WTC11 (cell line): ENCODE measurements at regions not wholly inside any gene's neighbourhood (a gene's known extent, or its start where the extent isn't known, plus 50 kb on each side); places are given as distances from the start of the nearest gene placed in this dataset.
"Not testable (repeated sequence)": the region's sequence is repeated elsewhere in the genome, so short reads cannot be mapped to it uniquely, and the experiment has no call there.

Source experiments
- ATAC-seq: fragments of 200-7000 bp; cut with Tn5 transposase; 2 replicates; pipeline ENCODE4 v1.10.0; 2021; ENCODE audit warnings: mild to moderate bottlenecking, moderate library complexity
- CTCF ChIA-PET: fragments of 300-600 bp; sonication (Branson Sonifier 250); formaldehyde crosslinking; loops from one replicate; lab custom pipeline; 2021; ENCODE audit warnings: antibody characterized with exemption; lab: Charles Lee
- POLR2A ChIA-PET: fragments of 350-600 bp; sonication (Branson Sonifier 250); formaldehyde crosslinking; loops from one replicate; lab custom pipeline; 2021; ENCODE audit warnings: antibody characterized with exemption; lab: Charles Lee
- DNase-seq: peaks from one replicate; pipeline ENCODE4 v3.0.0; 2021; ENCODE audit warnings: low spot score
- H3K27ac Mint-ChIP-seq: 2 replicates; pipeline ENCODE4 v1.8.0; 2021; ENCODE audit warnings: mixed read lengths
- H3K27me3 Mint-ChIP-seq: 2 replicates; pipeline ENCODE4 v1.8.0; 2021; ENCODE audit warnings: low read depth, mild to moderate bottlenecking, moderate library complexity, mixed read lengths
- H3K36me3 Mint-ChIP-seq: 2 replicates; pipeline ENCODE4 v1.8.0; 2021; ENCODE audit warnings: mixed read lengths
- H3K4me1 Mint-ChIP-seq: 2 replicates; pipeline ENCODE4 v1.8.0; 2022; ENCODE audit warnings: mixed read lengths
- H3K4me3 Mint-ChIP-seq: 2 replicates; pipeline ENCODE4 v1.8.0; 2021; ENCODE audit warnings: mild to moderate bottlenecking, moderate library complexity, mixed read lengths
- H3K9me3 Mint-ChIP-seq: 2 replicates; pipeline ENCODE4 v1.8.0; 2021; ENCODE audit warnings: mixed read lengths
- EMX1 ChIP-seq: fragments of 250-450 bp; sonication (Bioruptor Pico); IDR thresholded peaks from 2 replicates; pipeline ENCODE4 v1.8.0; 2021; ENCODE audit warnings: mild to moderate bottlenecking
- ESRRA ChIP-seq: sonication (generic); formaldehyde crosslinking; IDR thresholded peaks from 2 replicates; pipeline ENCODE4 v1.8.1; 2022; ENCODE audit warnings: mild to moderate bottlenecking, missing genetic modification reagents, borderline replicate concordance
- GRHL2 ChIP-seq: fragments of 250-450 bp; sonication (Bioruptor Pico); IDR thresholded peaks from 2 replicates; pipeline ENCODE4 v1.8.0; 2022; ENCODE audit warnings: mild to moderate bottlenecking, moderate library complexity; ENCODE audit not compliant: insufficient replicate concordance, severe bottlenecking
- HMGA2 ChIP-seq: fragments of 250-450 bp; sonication (Bioruptor Pico); IDR thresholded peaks from 2 replicates; pipeline ENCODE4 v1.4.0; 2021; ENCODE audit warnings: mild to moderate bottlenecking, moderate library complexity
- RELA ChIP-seq: sonication (generic); formaldehyde crosslinking; IDR thresholded peaks from 2 replicates; pipeline ENCODE4 v1.8.1; 2022; ENCODE audit warnings: missing genetic modification reagents, mild to moderate bottlenecking, borderline replicate concordance
- TF ChIP-seq, protein P1 (sequence below): sonication (generic); formaldehyde crosslinking; IDR thresholded peaks from 2 replicates; pipeline ENCODE4 v1.8.0; 2022; ENCODE audit warnings: mild to moderate bottlenecking, missing genetic modification reagents
- TF ChIP-seq, protein P2 (sequence below): sonication (generic); formaldehyde crosslinking; IDR thresholded peaks from 2 replicates; pipeline ENCODE4 v1.8.0; 2022; ENCODE audit warnings: mild to moderate bottlenecking, missing genetic modification reagents
- TF ChIP-seq, protein P3 (sequence below): sonication (generic); formaldehyde crosslinking; IDR thresholded peaks from 2 replicates; pipeline ENCODE4 v1.8.0; 2022; ENCODE audit warnings: mild to moderate bottlenecking, missing genetic modification reagents
- TF ChIP-seq, protein P4 (sequence below): sonication (generic); formaldehyde crosslinking; IDR thresholded peaks from 2 replicates; pipeline ENCODE4 v1.8.1; 2023; ENCODE audit warnings: mild to moderate bottlenecking, missing genetic modification reagents, moderate library complexity
- TF ChIP-seq, protein P5 (sequence below): sonication (generic); formaldehyde crosslinking; IDR thresholded peaks from 2 replicates; pipeline ENCODE4 v1.8.0; 2022; ENCODE audit warnings: mild to moderate bottlenecking, missing genetic modification reagents
- TF ChIP-seq, protein P6 (sequence below): sonication (generic); formaldehyde crosslinking; IDR thresholded peaks from 2 replicates; pipeline ENCODE4 v1.8.0; 2023; ENCODE audit warnings: missing genetic modification reagents, mild to moderate bottlenecking, borderline replicate concordance

DNA sequence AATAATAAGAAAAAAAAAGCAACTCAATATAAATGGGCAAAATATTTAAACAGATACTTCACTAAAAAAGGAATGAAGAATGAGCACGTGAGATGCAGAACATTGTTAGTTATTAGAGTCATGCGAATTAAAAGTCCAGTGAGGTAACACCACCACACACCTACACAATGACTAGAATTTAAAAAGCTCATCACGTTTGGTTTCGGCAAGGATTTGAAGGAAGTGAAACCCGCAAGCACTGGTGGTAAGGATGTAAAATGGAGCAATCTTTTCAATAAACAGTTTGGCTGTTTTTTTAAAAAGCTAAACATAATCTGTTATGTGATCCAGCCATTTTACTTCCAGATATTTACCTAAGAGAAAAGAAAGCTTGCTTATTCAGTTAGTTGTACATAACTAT is 1181.6 kb upstream of the CELF4 start:
- Mint-ChIP-seq H3K27ac (no peak overlapping the region), H3K27me3 (no peaks in the 10 kb centered on the region), H3K4me3 (no peak overlapping the region), H3K4me1 (peaks cover 3% of the 10 kb centered on the region; the same call in 1 of the 2 replicates), H3K36me3 (no peaks in the 10 kb centered on the region), H3K9me3 (no peaks in the 10 kb centered on the region)
- ATAC-seq: no peak
- ChIA-PET POLR2A (no interaction called here), CTCF (no interaction called here)
- no peak for DNase-seq
- TF ChIP-seq RELA (no peak), GRHL2 (CRISPR knock-in tag) (no peak), EMX1 (CRISPR knock-in tag) (no peak)
- TF ChIP-seq, protein P1, sequence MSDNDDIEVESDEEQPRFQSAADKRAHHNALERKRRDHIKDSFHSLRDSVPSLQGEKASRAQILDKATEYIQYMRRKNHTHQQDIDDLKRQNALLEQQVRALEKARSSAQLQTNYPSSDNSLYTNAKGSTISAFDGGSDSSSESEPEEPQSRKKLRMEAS (CRISPR knock-in tag): no peak

DNA sequence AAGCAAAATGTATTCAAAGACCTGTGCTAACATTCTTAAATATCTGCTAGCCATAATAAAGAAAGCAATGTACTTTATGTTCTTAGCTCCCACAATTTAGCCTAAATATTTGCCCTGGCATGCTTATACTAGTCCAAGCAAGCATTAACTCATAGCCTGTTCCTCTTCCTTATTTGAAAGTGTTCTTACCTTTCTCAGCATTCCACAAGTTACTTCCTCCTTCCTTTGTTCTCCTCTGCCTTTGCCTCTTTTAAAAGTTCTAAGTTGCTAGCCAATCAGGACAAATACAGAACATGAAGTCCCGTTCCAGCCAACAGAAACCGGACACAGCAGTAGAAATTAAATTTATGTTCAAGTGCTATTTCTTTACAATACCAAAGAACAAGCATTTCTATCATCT is 1154.6 kb upstream of the CELF4 start:
- H3K4me3 Mint-ChIP-seq, H3K36me3 Mint-ChIP-seq, H3K4me1 Mint-ChIP-seq, POLR2A ChIA-PET, H3K27ac Mint-ChIP-seq, CTCF ChIA-PET, DNase-seq, H3K27me3 Mint-ChIP-seq, ATAC-seq: not testable (repeated sequence)
- H3K9me3 Mint-ChIP-seq: peaks cover 18% of the 10 kb centered on the region

DNA sequence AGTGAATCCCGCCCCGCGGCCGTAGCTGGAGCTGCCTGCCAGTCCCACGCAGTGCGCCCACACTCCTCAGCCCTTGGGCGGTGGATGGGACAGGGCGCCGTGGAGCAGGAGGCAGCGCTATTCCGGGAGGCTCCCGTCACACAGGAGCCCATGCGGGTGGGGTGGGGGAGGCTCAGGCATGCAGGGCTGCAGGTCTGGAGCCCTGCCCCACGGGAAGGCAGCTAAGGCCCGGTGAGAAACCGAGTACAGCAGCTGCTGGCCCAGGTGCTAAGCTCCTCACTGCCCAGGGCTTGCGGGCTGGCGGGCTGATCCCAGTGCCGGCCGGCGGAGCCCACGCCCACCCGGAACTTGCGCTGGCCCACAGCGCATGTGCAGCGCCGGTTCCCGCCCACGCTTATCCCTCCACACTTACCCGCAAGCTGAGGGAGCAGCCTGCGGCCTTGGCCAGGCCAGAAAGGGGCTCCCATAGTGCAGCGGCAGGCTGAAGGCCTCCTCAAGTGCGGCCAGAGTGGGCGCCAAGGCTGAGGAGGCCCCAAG is 1152.8 kb upstream of the CELF4 start:
- peaks cover 18% of the 10 kb centered on the region for H3K9me3 Mint-ChIP-seq
- CTCF ChIA-PET: no interaction called here

DNA sequence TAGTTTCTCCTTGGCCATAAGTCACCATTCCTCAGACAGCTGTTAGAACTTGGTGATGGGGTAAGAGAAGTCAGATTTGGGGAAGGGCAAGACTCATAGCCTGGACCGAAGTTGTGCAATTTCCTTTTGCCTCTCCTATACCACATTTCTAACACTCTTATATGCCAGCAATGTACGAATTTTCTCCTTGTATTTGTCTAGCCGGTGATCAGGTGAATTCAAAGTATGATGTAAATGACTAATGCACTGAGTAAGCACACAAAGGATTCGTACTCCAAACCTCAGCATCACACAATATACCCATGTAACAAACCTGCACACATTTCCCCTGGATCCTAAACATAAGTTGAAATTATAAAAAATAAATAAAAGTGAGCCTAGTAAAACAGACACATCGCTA is 1143.5 kb upstream of the CELF4 start:
- CTCF ChIA-PET: no interaction called here
- no peaks in the 10 kb centered on the region for H3K4me1 Mint-ChIP-seq
- H3K27me3 Mint-ChIP-seq: no peaks in the 10 kb centered on the region
- TF ChIP-seq, protein P1 (CRISPR knock-in tag): no peak
- TF ChIP-seq, protein P2, sequence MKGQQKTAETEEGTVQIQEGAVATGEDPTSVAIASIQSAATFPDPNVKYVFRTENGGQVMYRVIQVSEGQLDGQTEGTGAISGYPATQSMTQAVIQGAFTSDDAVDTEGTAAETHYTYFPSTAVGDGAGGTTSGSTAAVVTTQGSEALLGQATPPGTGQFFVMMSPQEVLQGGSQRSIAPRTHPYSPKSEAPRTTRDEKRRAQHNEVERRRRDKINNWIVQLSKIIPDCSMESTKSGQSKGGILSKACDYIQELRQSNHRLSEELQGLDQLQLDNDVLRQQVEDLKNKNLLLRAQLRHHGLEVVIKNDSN (CRISPR knock-in tag): no peak
- TF ChIP-seq, protein P3, sequence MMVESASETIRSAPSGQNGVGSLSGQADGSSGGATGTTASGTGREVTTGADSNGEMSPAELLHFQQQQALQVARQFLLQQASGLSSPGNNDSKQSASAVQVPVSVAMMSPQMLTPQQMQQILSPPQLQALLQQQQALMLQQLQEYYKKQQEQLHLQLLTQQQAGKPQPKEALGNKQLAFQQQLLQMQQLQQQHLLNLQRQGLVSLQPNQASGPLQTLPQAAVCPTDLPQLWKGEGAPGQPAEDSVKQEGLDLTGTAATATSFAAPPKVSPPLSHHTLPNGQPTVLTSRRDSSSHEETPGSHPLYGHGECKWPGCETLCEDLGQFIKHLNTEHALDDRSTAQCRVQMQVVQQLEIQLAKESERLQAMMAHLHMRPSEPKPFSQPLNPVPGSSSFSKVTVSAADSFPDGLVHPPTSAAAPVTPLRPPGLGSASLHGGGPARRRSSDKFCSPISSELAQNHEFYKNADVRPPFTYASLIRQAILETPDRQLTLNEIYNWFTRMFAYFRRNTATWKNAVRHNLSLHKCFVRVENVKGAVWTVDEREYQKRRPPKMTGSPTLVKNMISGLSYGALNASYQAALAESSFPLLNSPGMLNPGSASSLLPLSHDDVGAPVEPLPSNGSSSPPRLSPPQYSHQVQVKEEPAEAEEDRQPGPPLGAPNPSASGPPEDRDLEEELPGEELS (CRISPR knock-in tag): no peak
- TF ChIP-seq, protein P4, sequence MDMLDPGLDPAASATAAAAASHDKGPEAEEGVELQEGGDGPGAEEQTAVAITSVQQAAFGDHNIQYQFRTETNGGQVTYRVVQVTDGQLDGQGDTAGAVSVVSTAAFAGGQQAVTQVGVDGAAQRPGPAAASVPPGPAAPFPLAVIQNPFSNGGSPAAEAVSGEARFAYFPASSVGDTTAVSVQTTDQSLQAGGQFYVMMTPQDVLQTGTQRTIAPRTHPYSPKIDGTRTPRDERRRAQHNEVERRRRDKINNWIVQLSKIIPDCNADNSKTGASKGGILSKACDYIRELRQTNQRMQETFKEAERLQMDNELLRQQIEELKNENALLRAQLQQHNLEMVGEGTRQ: no peak
- TF ChIP-seq, protein P5, sequence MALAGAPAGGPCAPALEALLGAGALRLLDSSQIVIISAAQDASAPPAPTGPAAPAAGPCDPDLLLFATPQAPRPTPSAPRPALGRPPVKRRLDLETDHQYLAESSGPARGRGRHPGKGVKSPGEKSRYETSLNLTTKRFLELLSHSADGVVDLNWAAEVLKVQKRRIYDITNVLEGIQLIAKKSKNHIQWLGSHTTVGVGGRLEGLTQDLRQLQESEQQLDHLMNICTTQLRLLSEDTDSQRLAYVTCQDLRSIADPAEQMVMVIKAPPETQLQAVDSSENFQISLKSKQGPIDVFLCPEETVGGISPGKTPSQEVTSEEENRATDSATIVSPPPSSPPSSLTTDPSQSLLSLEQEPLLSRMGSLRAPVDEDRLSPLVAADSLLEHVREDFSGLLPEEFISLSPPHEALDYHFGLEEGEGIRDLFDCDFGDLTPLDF: no peak
- TF ChIP-seq, protein P6, sequence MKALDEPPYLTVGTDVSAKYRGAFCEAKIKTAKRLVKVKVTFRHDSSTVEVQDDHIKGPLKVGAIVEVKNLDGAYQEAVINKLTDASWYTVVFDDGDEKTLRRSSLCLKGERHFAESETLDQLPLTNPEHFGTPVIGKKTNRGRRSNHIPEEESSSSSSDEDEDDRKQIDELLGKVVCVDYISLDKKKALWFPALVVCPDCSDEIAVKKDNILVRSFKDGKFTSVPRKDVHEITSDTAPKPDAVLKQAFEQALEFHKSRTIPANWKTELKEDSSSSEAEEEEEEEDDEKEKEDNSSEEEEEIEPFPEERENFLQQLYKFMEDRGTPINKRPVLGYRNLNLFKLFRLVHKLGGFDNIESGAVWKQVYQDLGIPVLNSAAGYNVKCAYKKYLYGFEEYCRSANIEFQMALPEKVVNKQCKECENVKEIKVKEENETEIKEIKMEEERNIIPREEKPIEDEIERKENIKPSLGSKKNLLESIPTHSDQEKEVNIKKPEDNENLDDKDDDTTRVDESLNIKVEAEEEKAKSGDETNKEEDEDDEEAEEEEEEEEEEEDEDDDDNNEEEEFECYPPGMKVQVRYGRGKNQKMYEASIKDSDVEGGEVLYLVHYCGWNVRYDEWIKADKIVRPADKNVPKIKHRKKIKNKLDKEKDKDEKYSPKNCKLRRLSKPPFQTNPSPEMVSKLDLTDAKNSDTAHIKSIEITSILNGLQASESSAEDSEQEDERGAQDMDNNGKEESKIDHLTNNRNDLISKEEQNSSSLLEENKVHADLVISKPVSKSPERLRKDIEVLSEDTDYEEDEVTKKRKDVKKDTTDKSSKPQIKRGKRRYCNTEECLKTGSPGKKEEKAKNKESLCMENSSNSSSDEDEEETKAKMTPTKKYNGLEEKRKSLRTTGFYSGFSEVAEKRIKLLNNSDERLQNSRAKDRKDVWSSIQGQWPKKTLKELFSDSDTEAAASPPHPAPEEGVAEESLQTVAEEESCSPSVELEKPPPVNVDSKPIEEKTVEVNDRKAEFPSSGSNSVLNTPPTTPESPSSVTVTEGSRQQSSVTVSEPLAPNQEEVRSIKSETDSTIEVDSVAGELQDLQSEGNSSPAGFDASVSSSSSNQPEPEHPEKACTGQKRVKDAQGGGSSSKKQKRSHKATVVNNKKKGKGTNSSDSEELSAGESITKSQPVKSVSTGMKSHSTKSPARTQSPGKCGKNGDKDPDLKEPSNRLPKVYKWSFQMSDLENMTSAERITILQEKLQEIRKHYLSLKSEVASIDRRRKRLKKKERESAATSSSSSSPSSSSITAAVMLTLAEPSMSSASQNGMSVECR (CRISPR knock-in tag): no peak
- no peak for TF ChIP-seq ESRRA (CRISPR knock-in tag)
- H3K4me3 Mint-ChIP-seq: no peak overlapping the region
- POLR2A ChIA-PET: no interaction called here
- no peaks in the 10 kb centered on the region for H3K36me3 Mint-ChIP-seq
- ATAC-seq (no peak), DNase-seq (no peak)
- no peak overlapping the region for H3K27ac Mint-ChIP-seq
- no peaks in the 10 kb centered on the region; the same call in 1 of the 2 replicates for H3K9me3 Mint-ChIP-seq

More for the DNA sequence above, 1152.8 kb upstream of the CELF4 start:
- no peak overlapping the region for H3K4me3 Mint-ChIP-seq
- peak; percentile 10 for DNase-seq
- no peak for TF ChIP-seq ESRRA (CRISPR knock-in tag)
- no peak for TF ChIP-seq HMGA2 (CRISPR knock-in tag)
- ATAC-seq: no peak
- peaks cover 6% of the 10 kb centered on the region; the same call in 1 of the 2 replicates for H3K36me3 Mint-ChIP-seq
- H3K4me1 Mint-ChIP-seq: peaks cover 5% of the 10 kb centered on the region
- H3K27me3 Mint-ChIP-seq: no peaks in the 10 kb centered on the region
- H3K27ac Mint-ChIP-seq: no peak overlapping the region
- POLR2A ChIA-PET: no interaction called here
